Activated CD4-positive, alpha-beta T cell treated with anti-CD3 and anti-CD28 coated beads for 4 hours (primary cell): ENCODE measurements at regions not wholly inside any gene's neighbourhood (a gene's known extent, or its start where the extent isn't known, plus 50 kb on each side); places are given as distances from the start of the nearest gene placed in this dataset.

ENCODE experiments used
- DNase-seq, 2 donors: peaks; one replicate each; pipeline ENCODE4 v3.0.0-alpha.2; 2020

DNA sequence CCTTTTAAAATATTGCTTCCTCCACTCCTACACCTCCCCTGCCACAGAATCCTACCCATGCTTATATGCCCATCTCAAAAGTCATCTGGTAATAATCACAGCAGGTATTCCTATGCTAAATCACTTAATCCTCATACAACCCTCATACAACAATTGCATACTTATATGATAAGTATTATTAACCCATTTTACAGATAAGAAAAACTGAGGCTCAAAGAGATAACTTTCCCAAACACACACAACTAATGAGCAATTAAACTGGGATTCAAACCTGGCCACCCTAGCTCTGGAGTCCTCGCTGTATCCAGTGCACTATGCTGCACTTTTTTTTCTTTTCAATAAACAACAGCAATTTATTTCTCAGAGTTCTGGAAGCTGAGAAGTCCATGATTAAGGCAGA lies 99.8 kb upstream of the TSPAN5 start:
- DNase-seq = no peak

DNA sequence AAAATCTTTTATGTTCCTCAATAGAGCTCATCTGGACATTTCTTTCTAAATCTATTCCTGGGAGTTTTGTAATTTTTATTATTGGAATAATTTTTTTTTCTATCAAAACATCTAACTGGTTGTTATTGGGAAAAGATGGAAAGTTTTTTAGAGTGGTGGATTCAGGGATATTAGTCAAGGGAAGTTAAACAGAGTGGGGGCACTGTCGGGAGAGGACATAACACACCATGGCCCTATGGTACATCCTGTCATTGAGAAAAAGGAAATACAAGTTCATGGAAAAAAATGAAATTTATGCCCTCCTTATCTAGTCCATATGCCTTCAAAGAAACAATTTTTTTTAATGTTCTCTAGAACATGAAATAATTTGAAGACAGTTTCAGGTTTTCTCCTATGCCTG lies 96.3 kb upstream of the TSPAN5 start:
- no peak for DNase-seq

DNA sequence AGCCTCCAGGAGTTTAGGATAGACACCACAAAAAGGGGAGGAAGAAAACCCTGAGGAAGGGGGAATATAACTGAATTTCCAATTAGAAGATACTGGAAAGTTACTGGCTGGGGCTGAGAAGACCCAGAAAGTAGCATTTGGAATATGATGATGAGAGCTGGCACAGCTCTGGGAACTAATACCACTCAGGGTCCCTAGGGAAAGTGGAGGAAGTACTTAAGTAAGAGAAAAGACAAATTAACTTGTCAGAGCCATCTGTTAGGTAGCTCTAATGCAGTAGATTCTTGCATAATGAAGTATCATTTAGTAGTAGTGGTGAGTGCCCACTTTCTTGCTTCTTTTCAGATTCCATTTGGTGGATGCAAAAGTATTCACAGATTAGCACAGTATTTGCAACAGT lies 90.8 kb upstream of the TSPAN5 start:
- DNase-seq = no peak

DNA sequence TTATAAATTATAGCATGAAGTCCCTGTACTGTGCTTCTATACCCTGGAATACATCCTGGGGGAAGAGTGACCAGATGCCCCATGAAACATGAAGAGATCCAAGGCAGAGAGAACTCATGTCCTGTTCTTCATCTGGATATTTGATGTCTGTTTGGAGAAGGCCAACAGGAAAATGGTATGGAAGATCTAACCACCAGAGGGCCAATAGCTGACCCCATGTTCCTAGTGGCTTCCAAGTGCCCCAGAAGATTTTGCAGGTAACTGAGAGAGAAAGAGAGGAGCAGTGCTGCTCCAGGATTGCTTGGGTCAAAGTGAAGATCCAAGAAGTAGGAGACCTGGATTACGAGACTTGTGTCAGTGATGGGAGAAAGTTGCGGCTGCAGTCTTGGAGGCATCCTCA lies 90.2 kb upstream of the TSPAN5 start:
- DNase-seq = no peak

DNA sequence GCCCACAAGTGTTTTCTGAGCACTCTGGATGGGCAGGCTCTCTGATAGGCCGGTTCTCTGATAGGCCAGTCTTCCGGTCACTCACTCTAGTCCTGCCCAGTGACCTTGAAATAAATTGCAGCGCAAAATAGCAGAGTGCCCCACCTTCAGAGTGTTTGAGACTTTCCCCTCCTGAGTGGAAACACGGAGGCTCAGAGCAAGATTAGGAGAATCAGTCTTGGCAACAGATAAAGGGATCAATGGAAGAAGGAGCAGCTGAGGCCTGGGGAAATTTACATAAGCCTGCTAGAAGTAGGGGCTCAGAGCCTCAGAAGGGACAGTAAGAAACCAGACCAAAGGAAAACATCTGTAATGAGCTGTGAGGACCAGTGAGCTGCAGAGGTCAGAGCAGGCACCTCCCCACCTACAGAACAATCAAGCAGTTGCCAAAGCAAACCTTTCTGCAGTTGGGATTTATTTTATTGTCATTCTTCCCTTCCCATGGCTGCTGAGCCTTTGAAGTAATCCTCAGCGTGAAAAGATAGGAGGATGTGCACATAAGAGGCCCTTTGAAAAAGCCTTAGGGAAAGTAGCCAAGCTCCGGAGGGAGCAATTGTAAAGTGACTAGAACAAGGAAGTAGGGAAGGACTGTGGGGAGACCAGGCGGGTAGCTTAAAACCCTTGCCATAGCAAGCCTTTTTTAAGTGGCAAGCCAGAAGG lies 89.1 kb upstream of the TSPAN5 start:
- DNase-seq = no peak

DNA sequence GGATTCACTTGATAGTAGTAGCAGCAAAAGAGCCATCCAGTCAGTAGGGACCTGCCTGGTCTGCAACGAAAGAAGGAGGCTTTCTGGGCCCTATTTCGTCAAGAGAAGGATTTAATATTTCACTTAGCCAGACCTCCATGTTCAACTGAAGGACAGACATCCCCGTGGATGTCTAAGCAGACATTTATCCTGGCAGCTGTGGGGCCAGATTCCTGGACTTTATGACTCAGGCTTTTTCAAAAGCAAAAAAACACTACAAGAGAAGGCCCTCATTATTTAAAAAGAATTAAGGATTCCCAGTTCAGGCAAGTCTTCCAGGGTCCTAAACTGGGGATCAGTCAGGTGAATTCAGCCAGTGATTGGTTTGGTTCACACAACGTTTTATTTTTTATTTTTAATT lies 88.5 kb upstream of the TSPAN5 start:
- no peak for DNase-seq

DNA sequence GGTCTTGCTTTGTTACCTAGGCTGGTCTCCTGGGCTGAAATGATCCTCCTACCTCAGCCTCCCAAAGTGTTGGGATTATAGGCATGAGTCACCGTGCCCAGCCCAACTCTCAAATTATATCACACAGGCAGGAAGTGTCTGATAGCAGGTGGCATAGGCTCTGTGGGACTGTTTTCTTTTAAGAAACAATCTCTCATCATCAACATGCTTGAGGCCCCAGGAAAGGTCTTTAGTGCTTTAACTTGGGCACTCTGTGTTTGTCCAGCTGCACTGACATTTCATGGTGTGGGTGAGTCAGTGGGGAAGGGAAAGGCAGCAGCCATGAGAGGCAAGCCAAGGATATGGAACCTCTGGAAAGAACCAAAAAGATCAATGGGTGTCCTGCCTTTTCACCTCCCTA lies 88.1 kb upstream of the TSPAN5 start:
- DNase-seq = no peak

DNA sequence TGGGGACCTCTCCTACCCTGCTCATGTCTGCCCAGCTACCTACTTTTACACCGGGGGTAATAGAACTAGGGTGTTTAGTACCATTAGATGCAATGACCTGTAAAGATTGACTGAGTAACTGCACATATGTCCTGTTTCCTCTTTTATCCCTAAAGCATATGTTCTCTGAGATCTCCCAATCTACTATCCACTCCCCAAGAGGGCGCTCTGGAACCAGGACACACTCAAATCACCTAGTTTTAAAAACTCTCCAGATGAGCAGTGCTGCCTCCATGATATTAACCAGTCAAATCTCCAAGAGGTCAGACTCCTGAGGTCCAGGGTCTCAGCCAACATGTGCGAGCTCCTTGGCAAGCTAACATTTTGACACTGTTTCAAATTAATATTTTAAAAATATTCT lies 87.0 kb upstream of the TSPAN5 start:
- no peak for DNase-seq

DNA sequence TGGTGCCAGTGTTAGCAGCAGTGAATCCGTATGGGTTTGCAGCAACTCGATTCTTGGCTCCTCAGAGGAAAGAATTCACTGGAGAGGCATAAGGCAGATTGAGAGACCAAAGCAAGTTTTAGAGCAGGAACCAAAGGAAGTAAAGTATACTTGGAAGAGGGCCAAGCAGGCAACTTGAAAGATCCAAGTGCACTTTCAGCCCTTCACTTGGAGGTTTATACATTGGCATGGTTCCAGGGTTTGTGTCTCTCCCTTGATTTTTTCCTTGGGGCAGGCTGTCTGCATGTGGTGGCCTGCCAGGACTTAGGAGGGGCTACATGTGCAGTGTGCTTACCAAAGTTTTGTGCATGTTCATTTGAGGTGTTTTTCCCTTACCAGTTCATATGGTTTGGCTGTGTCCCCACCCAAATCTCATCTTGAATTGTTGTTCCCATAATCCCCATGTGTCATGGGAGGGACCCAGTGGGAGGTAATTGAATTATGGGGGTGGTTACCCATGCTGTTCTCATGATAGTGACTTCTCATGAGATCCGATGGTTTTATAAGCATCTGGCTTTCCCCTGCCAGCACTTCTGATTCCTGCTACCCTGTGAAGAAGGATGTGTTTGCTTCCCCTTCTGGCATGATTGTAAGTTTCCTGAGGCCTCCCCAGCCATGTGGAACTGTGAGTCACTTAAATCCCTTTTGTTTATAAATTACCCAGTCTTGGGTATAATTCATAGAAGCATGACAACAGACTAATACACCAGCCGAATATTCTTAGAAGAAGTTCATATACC lies 86.2 kb upstream of the TSPAN5 start:
- no peak for DNase-seq

DNA sequence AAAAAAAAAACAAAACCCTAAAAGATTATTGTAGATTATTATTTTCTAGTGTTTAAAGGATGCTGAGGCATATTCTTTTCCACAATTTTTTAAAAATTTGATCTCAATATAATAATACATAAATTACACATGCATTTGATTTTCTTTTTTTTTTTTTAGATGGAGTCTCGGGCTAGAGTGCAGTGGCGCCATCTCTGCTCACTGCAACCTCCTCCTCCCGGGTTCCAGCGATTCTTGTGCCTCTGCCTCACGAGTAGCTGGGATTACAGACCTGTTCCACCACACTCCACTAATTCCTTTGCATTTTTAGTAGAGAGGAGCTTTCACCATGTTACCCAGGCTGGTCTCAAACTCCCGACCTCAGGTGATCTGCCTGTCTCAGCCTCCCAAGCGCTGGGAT lies 83.5 kb upstream of the TSPAN5 start:
- no peak for DNase-seq

DNA sequence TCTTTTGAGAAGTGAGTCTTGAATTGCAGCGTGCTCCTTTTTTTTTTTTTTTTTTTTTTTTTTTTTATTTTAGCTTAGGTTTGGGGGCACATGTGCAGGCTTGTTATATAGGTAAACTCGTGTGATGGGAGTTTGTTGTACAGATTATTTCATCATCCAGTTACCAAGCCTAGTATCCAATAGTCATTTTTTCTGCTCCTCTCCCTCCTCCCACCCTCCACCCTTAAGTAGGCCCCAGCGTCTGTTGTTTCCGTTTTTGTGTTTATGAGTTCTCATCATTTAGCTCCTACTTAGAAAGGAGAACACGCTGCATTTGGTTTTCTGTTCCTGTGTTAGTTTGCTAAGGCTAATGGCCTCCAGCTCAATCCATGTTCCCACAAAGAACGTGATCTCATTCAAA lies 81.3 kb upstream of the TSPAN5 start:
- no peak for DNase-seq

DNA sequence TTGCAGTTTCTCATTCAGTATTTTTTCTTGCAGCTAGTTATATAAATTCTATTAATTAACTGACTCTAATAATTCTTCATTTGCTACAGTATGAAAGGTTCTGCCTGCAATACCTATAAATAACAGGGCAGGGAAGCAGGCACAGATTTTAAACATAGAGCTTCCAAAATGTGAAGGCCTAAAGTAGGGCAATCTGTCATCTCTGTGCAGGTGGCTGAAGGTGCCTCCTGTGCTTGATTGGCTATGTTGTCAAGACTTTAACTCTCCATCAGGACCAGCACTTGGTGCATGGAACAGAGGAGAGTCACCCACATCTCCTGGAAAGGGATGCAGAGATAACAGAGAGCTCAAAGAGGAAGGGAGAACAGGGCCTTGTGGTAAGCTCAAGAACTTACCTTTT lies 75.2 kb upstream of the TSPAN5 start:
- no peak for DNase-seq

DNA sequence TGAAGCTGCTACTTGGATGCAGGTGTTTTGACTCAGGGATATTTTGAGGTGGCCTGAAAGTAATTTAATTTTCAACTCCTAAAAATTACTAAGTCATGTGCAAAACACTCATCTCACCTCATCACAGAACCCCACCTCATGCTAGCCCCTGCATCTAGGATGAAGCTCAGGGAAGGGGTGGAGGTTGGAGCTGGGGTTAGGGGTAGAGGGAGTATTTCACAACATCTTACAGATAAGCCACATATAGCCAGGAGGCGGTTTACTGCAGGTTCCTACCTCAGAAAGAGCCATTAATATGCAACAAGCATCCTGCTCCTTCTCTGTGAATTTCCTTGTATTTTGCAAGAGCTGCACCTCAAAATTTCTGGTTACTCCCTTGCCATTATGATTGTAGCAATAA lies 70.5 kb upstream of the TSPAN5 start:
- no peak for DNase-seq

DNA sequence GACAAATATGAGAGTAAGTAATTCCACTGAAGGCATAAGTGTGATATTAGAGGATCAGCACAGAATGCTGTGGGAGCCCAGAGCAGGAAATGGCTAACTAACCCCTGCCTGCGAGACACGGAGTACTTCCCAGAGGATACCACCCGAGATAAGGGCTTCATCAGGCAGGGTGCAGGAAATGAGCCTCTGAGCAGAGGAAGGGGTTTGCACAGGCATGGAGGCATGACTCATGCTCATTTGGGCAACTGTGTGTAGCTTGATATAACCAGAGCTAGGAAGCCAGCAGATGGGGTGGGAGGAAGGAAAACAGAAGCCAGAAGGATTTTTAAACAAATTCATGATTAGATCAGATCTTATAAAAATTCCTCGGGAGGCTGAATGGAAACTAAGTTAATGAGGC lies 70.0 kb upstream of the TSPAN5 start:
- peak; percentile 8 to 9 for DNase-seq

DNA sequence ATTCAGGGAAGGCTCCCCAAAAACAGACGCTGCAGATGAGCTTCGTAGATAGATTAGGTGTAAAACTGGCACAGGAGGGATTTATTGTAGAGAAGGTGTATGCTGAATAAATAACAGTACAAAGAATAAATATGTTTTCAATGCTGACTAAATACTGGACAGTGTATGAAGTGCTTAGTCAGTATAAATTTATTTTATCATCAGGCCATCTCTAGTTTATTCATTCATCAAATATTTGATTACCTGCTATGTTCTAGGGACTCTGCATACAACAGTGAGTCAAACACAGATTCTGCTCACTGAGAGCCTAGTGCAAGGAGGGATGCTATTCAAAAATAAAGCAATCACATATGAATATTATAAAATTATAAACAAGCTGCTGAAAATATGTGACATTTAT lies 63.6 kb upstream of the TSPAN5 start:
- DNase-seq = no peak

DNA sequence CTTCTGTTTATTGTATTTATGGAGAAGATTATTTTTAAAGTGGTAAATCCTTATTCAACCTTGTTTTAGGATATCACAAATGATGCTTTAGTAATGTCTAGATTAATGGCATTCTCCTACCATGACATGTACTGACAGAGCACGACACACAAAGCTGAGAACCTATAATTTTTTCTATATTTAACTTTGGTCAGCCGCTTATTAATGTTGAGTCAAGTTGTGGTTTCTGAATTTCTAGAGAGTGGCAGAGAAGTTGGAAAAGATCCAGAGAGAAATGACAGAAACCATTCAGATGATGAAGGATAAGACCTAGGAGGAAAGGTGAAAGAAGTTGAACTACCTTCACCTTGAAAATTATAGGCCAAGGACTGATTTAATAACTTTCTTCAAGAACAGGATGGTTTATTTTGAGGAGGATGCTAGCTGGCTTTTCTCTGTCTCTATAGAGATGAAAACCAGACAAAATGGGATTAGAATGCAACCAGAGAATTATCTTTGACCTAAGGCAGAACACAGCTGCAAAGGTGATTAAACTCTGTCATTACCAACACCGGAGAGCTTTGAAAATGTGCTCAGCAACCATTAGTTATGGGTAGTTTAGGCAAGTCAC lies 62.6 kb upstream of the TSPAN5 start:
- no peak for DNase-seq

DNA sequence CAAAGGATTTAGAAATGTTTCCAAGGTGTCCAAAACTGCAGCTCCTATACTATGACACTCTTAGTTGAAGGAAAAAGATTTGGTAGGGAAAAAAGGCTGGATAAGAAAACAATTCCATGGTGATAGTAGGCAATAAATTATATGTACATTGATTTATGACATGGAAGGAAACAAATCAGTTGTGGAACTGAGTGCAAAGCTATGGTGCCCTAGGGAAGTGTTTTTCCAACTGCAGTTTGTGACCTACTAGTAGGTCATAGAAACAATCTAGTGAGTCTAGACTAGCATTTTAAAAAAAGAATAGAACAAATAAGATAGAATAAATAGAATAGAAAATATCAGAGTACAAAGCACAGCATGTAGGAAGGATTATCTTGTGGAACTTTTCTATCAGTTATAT lies 58.4 kb upstream of the TSPAN5 start:
- DNase-seq = no peak

DNA sequence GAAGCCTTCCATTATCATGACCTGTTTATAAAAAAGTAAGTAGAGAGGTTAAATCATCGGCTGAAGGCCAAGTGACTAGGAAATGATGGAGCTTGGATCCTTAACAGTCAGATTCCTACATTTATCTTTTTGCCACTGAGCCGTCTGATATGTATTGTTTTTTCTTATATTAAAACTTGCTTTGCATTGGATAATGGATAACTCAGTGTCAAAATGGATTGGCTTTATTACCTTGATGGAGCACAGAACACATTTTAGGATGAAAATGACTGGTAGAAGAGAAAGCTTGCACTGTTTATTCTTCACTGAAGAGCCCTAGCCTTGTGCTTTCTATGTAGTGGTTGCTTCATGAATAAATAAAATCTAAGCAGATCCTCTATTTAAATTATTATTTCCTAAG lies 54.2 kb upstream of the TSPAN5 start:
- DNase-seq = no peak

DNA sequence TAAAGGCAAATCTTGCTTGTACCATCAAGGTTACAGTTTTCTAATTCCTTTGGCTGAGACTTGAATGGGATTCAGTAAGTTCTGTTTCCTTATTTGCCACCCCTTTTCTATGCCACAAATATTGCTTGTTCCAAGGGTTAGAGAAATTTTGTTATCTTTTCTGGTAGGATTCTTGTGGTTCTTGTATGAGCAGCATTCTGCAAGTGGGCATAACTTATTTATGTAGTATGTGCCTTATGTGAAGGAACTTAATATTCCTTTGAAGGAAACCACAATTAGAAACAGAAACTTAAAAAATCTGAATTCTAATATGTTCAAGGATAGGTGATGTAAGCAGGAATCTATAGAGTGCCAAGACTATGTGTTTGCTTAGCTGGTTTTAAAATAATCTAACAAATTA lies 53.1 kb upstream of the TSPAN5 start:
- no peak for DNase-seq

DNA sequence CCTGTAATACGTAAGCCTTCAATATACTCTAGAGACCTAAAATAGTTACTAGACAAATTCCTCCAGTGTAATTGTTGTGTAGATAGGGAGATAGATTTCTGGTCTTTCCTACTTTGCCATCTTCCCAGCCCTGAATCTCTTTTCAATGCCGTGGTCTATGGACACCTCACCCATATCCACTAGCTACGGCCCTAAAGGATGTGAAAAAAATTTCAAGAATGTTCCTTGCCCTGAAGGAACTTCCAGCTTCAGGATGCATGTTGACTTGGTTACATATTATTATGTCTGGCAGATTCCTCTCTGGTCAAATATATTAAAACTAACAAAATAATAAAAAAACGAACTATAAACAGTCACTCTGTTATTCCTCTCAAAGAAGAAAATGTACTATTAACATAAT lies 52.4 kb upstream of the TSPAN5 start:
- no peak for DNase-seq
